Right lobe of liver (tissue), 4 donors: ENCODE measurements at regions not wholly inside any gene's neighbourhood (a gene's known extent, or its start where the extent isn't known, plus 50 kb on each side); places are given as distances from the start of the nearest gene placed in this dataset.

Experiments used
- CTCF ChIP-seq, 4 donors: fragments of 200-600 bp in 3 of 4; fragments of 450-650 bp in 1 of 4; IDR thresholded peaks; one replicate each; pipeline versions ENCODE4 v1.5.1 to v1.8.0; 2016 to 2022; ENCODE audit warnings: antibody characterized with exemption in 4 of 4, mild to moderate bottlenecking in 2 of 4
- POLR2A ChIP-seq: fragments of 450-650 bp; IDR thresholded peaks from one replicate; pipeline ENCODE4 v1.6.1; 2017; ENCODE audit warnings: antibody characterized with exemption, mild to moderate bottlenecking
- donor health status: DM: no; HTN: no; CAD: no.
- donor health status: DM: no; HTN: no; CAD: no.
- donor health status: DM: no; HTN: yes; CAD: no.

- TF ChIP-seq CTCF (IDR thresholded peaks at IDR 0.05), result no peak
- TF ChIP-seq POLR2A, result no peak
Observed at GRCh38 chr22:49150801-49151221, 676.9 kb downstream of the BRD1 start.
